HUES48 (cell line): ENCODE measurements at regions not wholly inside any gene's neighbourhood (a gene's known extent, or its start where the extent isn't known, plus 50 kb on each side); places are given as distances from the start of the nearest gene placed in this dataset.

ENCODE experiments used
- H3K27ac ChIP-seq: one replicate; pipeline ENCODE4 v1.7.0; 2013; ENCODE audit warnings: low read depth, low read length, inconsistent platforms
- H3K27me3 ChIP-seq: 2 replicates; pipeline ENCODE4 v1.6.1; 2013; ENCODE audit warnings: mild to moderate bottlenecking, low read length; ENCODE audit not compliant: control insufficient read depth, insufficient read depth
- H3K36me3 ChIP-seq: 2 replicates; pipeline ENCODE4 v1.6.1; 2013; ENCODE audit warnings: low read length; ENCODE audit not compliant: control insufficient read depth, insufficient read depth
- H3K4me1 ChIP-seq: 2 replicates; pipeline ENCODE4 v1.6.1; 2013; ENCODE audit warnings: mild to moderate bottlenecking, low read length; ENCODE audit not compliant: control insufficient read depth, insufficient read depth
- H3K4me3 ChIP-seq: 2 replicates; pipeline ENCODE4 v1.5.1; 2013; ENCODE audit warnings: mild to moderate bottlenecking, low read depth, low read length
- H3K9ac ChIP-seq: 2 replicates; pipeline ENCODE4 v1.6.1; 2013; ENCODE audit warnings: mild to moderate bottlenecking, low read depth, low read length, moderate library complexity
- H3K9me3 ChIP-seq: 2 replicates; pipeline ENCODE4 v1.6.1; 2013; ENCODE audit warnings: low read length; ENCODE audit not compliant: control insufficient read depth, insufficient read depth

GRCh38 chr5:152144556-152144955, 219.9 kb upstream of the GLRA1 start:
- Histone ChIP-seq H3K4me3 (no peak overlapping the region), H3K9me3 (no peaks in the 10 kb centered on the region), H3K4me1 (no peaks in the 10 kb centered on the region), H3K9ac (no peak overlapping the region), H3K36me3 (no peaks in the 10 kb centered on the region), H3K27ac (no peak overlapping the region), H3K27me3 (no peaks in the 10 kb centered on the region)

GRCh38 chr5:152144030-152144429, 219.4 kb upstream of the GLRA1 start:
- no peak overlapping the region for H3K27ac ChIP-seq
- no peaks in the 10 kb centered on the region for H3K36me3 ChIP-seq
- H3K4me1 ChIP-seq = no peaks in the 10 kb centered on the region
- H3K9me3 ChIP-seq = no peaks in the 10 kb centered on the region
- H3K9ac ChIP-seq = no peak overlapping the region
- no peak overlapping the region for H3K4me3 ChIP-seq
- H3K27me3 ChIP-seq = no peaks in the 10 kb centered on the region

GRCh38 chr5:152142840-152143469, 218.3 kb upstream of the GLRA1 start:
- Histone ChIP-seq H3K9me3 (no peaks in the 10 kb centered on the region), H3K4me3 (no peak overlapping the region), H3K27me3 (no peaks in the 10 kb centered on the region)

GRCh38 chr5:152140347-152140746, 215.7 kb upstream of the GLRA1 start:
- no peaks in the 10 kb centered on the region for H3K4me1 ChIP-seq
- H3K9ac ChIP-seq = no peak overlapping the region
- no peaks in the 10 kb centered on the region for H3K27me3 ChIP-seq
- H3K27ac ChIP-seq = no peak overlapping the region
- no peaks in the 10 kb centered on the region for H3K9me3 ChIP-seq
- no peaks in the 10 kb centered on the region for H3K36me3 ChIP-seq
- H3K4me3 ChIP-seq = no peak overlapping the region

More at GRCh38 chr5:152142840-152143469, 218.3 kb upstream of the GLRA1 start:
- Histone ChIP-seq H3K9ac (no peak overlapping the region), H3K4me1 (no peaks in the 10 kb centered on the region), H3K27ac (no peak overlapping the region), H3K36me3 (no peaks in the 10 kb centered on the region)

GRCh38 chr5:152137063-152137462, 212.4 kb upstream of the GLRA1 start:
- Histone ChIP-seq H3K9me3 (no peaks in the 10 kb centered on the region), H3K27ac (no peak overlapping the region), H3K4me1 (no peaks in the 10 kb centered on the region), H3K27me3 (no peaks in the 10 kb centered on the region), H3K36me3 (no peaks in the 10 kb centered on the region), H3K9ac (no peak overlapping the region), H3K4me3 (no peak overlapping the region)

GRCh38 chr5:152136321-152136720, 211.7 kb upstream of the GLRA1 start:
- H3K27ac ChIP-seq = no peak overlapping the region
- H3K9me3 ChIP-seq = no peaks in the 10 kb centered on the region
- no peaks in the 10 kb centered on the region for H3K4me1 ChIP-seq
- H3K4me3 ChIP-seq = no peak overlapping the region
- H3K27me3 ChIP-seq = no peaks in the 10 kb centered on the region
- no peaks in the 10 kb centered on the region for H3K36me3 ChIP-seq
- H3K9ac ChIP-seq = no peak overlapping the region

- H3K27me3 ChIP-seq = no peaks in the 10 kb centered on the region
- H3K9ac ChIP-seq = no peak overlapping the region
- no peaks in the 10 kb centered on the region for H3K4me1 ChIP-seq
- H3K4me3 ChIP-seq = no peak overlapping the region
- H3K36me3 ChIP-seq = no peaks in the 10 kb centered on the region
- no peak overlapping the region for H3K27ac ChIP-seq
- no peaks in the 10 kb centered on the region for H3K9me3 ChIP-seq
These were observed 211.2 kb upstream of the GLRA1 start for GRCh38 chr5:152135827-152136226.

GRCh38 chr5:152125661-152126205, 201.1 kb upstream of the GLRA1 start:
- H3K9ac ChIP-seq = no peak overlapping the region
- H3K36me3 ChIP-seq = no peaks in the 10 kb centered on the region
- peaks cover 16% of the 10 kb centered on the region for H3K4me1 ChIP-seq
- no peak overlapping the region for H3K4me3 ChIP-seq
- H3K27ac ChIP-seq = no peak overlapping the region
- no peaks in the 10 kb centered on the region for H3K9me3 ChIP-seq
- no peaks in the 10 kb centered on the region for H3K27me3 ChIP-seq

- Histone ChIP-seq H3K27ac (no peak overlapping the region), H3K36me3 (no peaks in the 10 kb centered on the region), H3K9me3 (no peaks in the 10 kb centered on the region), H3K4me3 (no peak overlapping the region), H3K4me1 (peaks cover 16% of the 10 kb centered on the region), H3K9ac (no peak overlapping the region), H3K27me3 (no peaks in the 10 kb centered on the region)
These were observed 199.9 kb upstream of the GLRA1 start for GRCh38 chr5:152124409-152125041.

- Histone ChIP-seq H3K9me3 (no peaks in the 10 kb centered on the region), H3K4me3 (no peak overlapping the region), H3K36me3 (no peaks in the 10 kb centered on the region), H3K27ac (no peak overlapping the region), H3K9ac (no peak overlapping the region), H3K4me1 (peaks cover 6% of the 10 kb centered on the region), H3K27me3 (no peaks in the 10 kb centered on the region)
These were observed 194.2 kb upstream of the GLRA1 start for GRCh38 chr5:152118676-152119470.

GRCh38 chr5:152116934-152117333, 192.3 kb upstream of the GLRA1 start:
- no peak overlapping the region for H3K9ac ChIP-seq
- H3K4me1 ChIP-seq = no peaks in the 10 kb centered on the region
- H3K4me3 ChIP-seq = no peak overlapping the region
- no peak overlapping the region for H3K27ac ChIP-seq
- H3K9me3 ChIP-seq = no peaks in the 10 kb centered on the region
- H3K36me3 ChIP-seq = no peaks in the 10 kb centered on the region
- H3K27me3 ChIP-seq = no peaks in the 10 kb centered on the region
